GM12874 (cell line): ENCODE measurements at regions not wholly inside any gene's neighbourhood (a gene's known extent, or its start where the extent isn't known, plus 50 kb on each side); places are given as distances from the start of the nearest gene placed in this dataset.

ENCODE experiments used
- CTCF ChIP-seq: IDR thresholded peaks from 2 replicates; pipeline ENCODE4 v1.5.1; 2011; ENCODE audit warnings: low read depth, mild to moderate bottlenecking, control low read depth, low read length, moderate library complexity; ENCODE audit not compliant: insufficient read depth

GRCh38 chr3:110550511-110550910, 521.1 kb upstream of the NECTIN3 start:
- no peak for TF ChIP-seq CTCF

- no peak for TF ChIP-seq CTCF
These were observed 509.0 kb upstream of the NECTIN3 start for GRCh38 chr3:110562621-110563020.

- TF ChIP-seq CTCF, result no peak
These were observed 506.9 kb upstream of the NECTIN3 start for GRCh38 chr3:110564674-110565073.

GRCh38 chr3:110567029-110567428, 504.6 kb upstream of the NECTIN3 start:
- no peak for TF ChIP-seq CTCF

- no peak for TF ChIP-seq CTCF
These were observed 503.4 kb upstream of the NECTIN3 start for GRCh38 chr3:110568246-110568645.

GRCh38 chr3:110569073-110569472, 502.5 kb upstream of the NECTIN3 start:
- no peak for TF ChIP-seq CTCF

GRCh38 chr3:110575702-110576101, 495.9 kb upstream of the NECTIN3 start:
- TF ChIP-seq CTCF, result no peak

GRCh38 chr3:110576960-110577359, 494.7 kb upstream of the NECTIN3 start:
- no peak for TF ChIP-seq CTCF
